ENCODE measurements at regions not wholly inside any gene's neighbourhood (a gene's known extent, or its start where the extent isn't known, plus 50 kb on each side); places are given as distances from the start of the nearest gene placed in this dataset.

- DNase-seq, result no peak
- Histone ChIP-seq H3K4me1 (ENCODE audit: low read length) (no peaks in the 10 kb centered on the region), H3K4me3 (ENCODE audit: low read length) (no peak overlapping the region), H4K20me1 (ENCODE audit: insufficient read depth, low read length) (no peaks in the 10 kb centered on the region), H3F3A (ENCODE audit: insufficient read depth, low read length) (no peaks in the 10 kb centered on the region), H2AFZ (ENCODE audit: low read length) (no peak overlapping the region), H3K36me3 (replicated peaks; ENCODE audit: insufficient read depth, low read length) (no peaks in the 10 kb centered on the region), H3K79me2 (ENCODE audit: low read length) (no peaks in the 10 kb centered on the region), H3K9me2 (replicated peaks; ENCODE audit: insufficient read depth, low read length) (no peaks in the 10 kb centered on the region), H3K4me2 (ENCODE audit: low read depth, low read length) (no peak overlapping the region), H3K9me3 (replicated peaks; ENCODE audit: insufficient read depth, low read length) (no peaks in the 10 kb centered on the region), H3K27ac (ENCODE audit: low read length) (no peak overlapping the region), H3K9ac (ENCODE audit: low read length) (no peak overlapping the region), H3K27me3 (replicated peaks; ENCODE audit: insufficient read depth, low read length) (no peaks in the 10 kb centered on the region)
- TF ChIP-seq EZH2 (optimal IDR thresholded peaks at IDR 0.05; ENCODE audit: low read depth, low read length) (no peak), CTCF (IDR thresholded peaks at IDR 0.05; ENCODE audit: low read length) (no peak), EZH2phosphoT487 (IDR thresholded peaks at IDR 0.05; ENCODE audit: low read length) (no peak)
Observed at GRCh38 chr9:29397148-29397547, 1823.9 kb upstream of the C9orf72 start.

DNA sequence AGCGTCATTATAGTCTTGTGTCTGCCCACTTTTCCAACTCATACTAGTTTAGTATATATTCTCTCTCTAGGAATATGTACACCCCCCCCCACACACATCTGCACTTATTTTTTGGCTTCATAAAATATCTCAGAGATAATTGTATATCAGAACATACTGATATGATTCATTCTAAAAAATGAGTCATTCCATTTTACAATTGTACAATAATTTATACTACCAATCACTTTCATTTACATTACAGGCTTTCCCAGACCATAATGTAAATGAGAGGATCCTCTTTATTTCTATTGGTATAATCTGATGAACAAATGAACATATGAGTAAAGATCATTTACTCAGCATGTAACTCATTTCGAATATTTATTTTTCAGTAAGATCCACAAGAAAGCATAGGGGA, 1842.9 kb upstream of the C9orf72 start:
- Histone ChIP-seq H3K27ac (ENCODE audit: low read length) (no peak overlapping the region), H2AFZ (ENCODE audit: low read length) (no peak overlapping the region), H3K9me2 (replicated peaks; ENCODE audit: insufficient read depth, low read length) (no peaks in the 10 kb centered on the region), H3K9ac (ENCODE audit: low read length) (no peak overlapping the region), H3K36me3 (replicated peaks; ENCODE audit: insufficient read depth, low read length) (no peaks in the 10 kb centered on the region), H3K4me3 (ENCODE audit: low read length) (no peak overlapping the region), H3K27me3 (replicated peaks; ENCODE audit: insufficient read depth, low read length) (no peaks in the 10 kb centered on the region), H3K9me3 (replicated peaks; ENCODE audit: insufficient read depth, low read length) (no peaks in the 10 kb centered on the region), H4K20me1 (ENCODE audit: insufficient read depth, low read length) (no peaks in the 10 kb centered on the region), H3K4me1 (ENCODE audit: low read length) (no peaks in the 10 kb centered on the region), H3K79me2 (ENCODE audit: low read length) (no peaks in the 10 kb centered on the region), H3K4me2 (ENCODE audit: low read depth, low read length) (no peak overlapping the region), H3F3A (ENCODE audit: insufficient read depth, low read length) (no peaks in the 10 kb centered on the region)
- no peak for DNase-seq
- no peak for TF ChIP-seq CTCF (IDR thresholded peaks at IDR 0.05; ENCODE audit: low read length)
- no peak for TF ChIP-seq EZH2 (optimal IDR thresholded peaks at IDR 0.05; ENCODE audit: low read depth, low read length)
- no peak for TF ChIP-seq EZH2phosphoT487 (IDR thresholded peaks at IDR 0.05; ENCODE audit: low read length)

- Histone ChIP-seq H3K4me3 (ENCODE audit: low read length) (no peak overlapping the region), H3F3A (ENCODE audit: insufficient read depth, low read length) (no peaks in the 10 kb centered on the region), H3K79me2 (ENCODE audit: low read length) (no peaks in the 10 kb centered on the region), H4K20me1 (ENCODE audit: insufficient read depth, low read length) (no peaks in the 10 kb centered on the region), H3K4me1 (ENCODE audit: low read length) (no peaks in the 10 kb centered on the region), H3K4me2 (ENCODE audit: low read depth, low read length) (no peak overlapping the region), H3K27ac (ENCODE audit: low read length) (no peak overlapping the region), H3K27me3 (replicated peaks; ENCODE audit: insufficient read depth, low read length) (no peaks in the 10 kb centered on the region), H3K9ac (ENCODE audit: low read length) (no peak overlapping the region), H3K36me3 (replicated peaks; ENCODE audit: insufficient read depth, low read length) (no peaks in the 10 kb centered on the region), H3K9me3 (replicated peaks; ENCODE audit: insufficient read depth, low read length) (no peaks in the 10 kb centered on the region), H2AFZ (ENCODE audit: low read length) (no peak overlapping the region), H3K9me2 (replicated peaks; ENCODE audit: insufficient read depth, low read length) (no peaks in the 10 kb centered on the region)
- DNase-seq, result peak; percentile 37
- no peak for TF ChIP-seq EZH2phosphoT487 (IDR thresholded peaks at IDR 0.05; ENCODE audit: low read length)
- TF ChIP-seq EZH2 (optimal IDR thresholded peaks at IDR 0.05; ENCODE audit: low read depth, low read length), result no peak
- TF ChIP-seq CTCF (IDR thresholded peaks at IDR 0.05; ENCODE audit: low read length), result no peak
Observed at GRCh38 chr9:29422438-29422837, 1849.2 kb upstream of the C9orf72 start.
